ENCODE measurements at regions not wholly inside any gene's neighbourhood (a gene's known extent, or its start where the extent isn't known, plus 50 kb on each side); places are given as distances from the start of the nearest gene placed in this dataset.

GRCh38 chr7:54166419-54166818 is 375.8 kb upstream of the VSTM2A start (continued):
- TF ChIP-seq, protein P1, sequence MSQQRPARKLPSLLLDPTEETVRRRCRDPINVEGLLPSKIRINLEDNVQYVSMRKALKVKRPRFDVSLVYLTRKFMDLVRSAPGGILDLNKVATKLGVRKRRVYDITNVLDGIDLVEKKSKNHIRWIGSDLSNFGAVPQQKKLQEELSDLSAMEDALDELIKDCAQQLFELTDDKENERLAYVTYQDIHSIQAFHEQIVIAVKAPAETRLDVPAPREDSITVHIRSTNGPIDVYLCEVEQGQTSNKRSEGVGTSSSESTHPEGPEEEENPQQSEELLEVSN (IDR thresholded peaks at IDR 0.05) = no peak
- TF ChIP-seq CHD2 (IDR thresholded peaks at IDR 0.05; ENCODE audit: low read length) (no peak), EP300 (IDR thresholded peaks at IDR 0.05; ENCODE audit: borderline replicate concordance in 1 of 2, low read depth in 2 of 2, low read length in 2 of 2) (no peak), SIRT6 (IDR thresholded peaks at IDR 0.05; ENCODE audit: low read length) (no peak), SIX5 (IDR thresholded peaks at IDR 0.05; ENCODE audit: low read depth, low read length) (no peak)

All from H1 (cell line).